Activated CD8-positive, alpha-beta memory T cell treated with anti-CD3 and anti-CD28 coated beads for 48 hours (primary cell): ENCODE measurements at regions not wholly inside any gene's neighbourhood (a gene's known extent, or its start where the extent isn't known, plus 50 kb on each side); places are given as distances from the start of the nearest gene placed in this dataset.

Experiments
- DNase-seq, 3 experiments: peaks; one replicate each; pipeline ENCODE4 v3.0.0-alpha.2; 2020; ENCODE audit warnings: low read depth in 2 of 3, low spot score in 2 of 3

- no peak for DNase-seq
Observed at GRCh38 chr15:52923626-52924025, 133.5 kb upstream of the ONECUT1 start.

- no peak for DNase-seq
Observed at GRCh38 chr15:52922871-52923270, 132.7 kb upstream of the ONECUT1 start.

- no peak for DNase-seq
Observed at GRCh38 chr15:52912172-52912571, 122.0 kb upstream of the ONECUT1 start.

GRCh38 chr15:52893338-52893737 is 103.2 kb upstream of the ONECUT1 start:
- no peak for DNase-seq

- no peak for DNase-seq
Observed at GRCh38 chr15:52879904-52880303, 89.8 kb upstream of the ONECUT1 start.

- DNase-seq = no peak
Observed at GRCh38 chr15:52879145-52879544, 89.0 kb upstream of the ONECUT1 start.

GRCh38 chr15:52876991-52877663 is 87.0 kb upstream of the ONECUT1 start:
- DNase-seq = no peak

GRCh38 chr15:52872036-52872818 is 82.1 kb upstream of the ONECUT1 start:
- no peak for DNase-seq

GRCh38 chr15:52870015-52870414 is 79.9 kb upstream of the ONECUT1 start:
- no peak for DNase-seq

- no peak for DNase-seq
Observed at GRCh38 chr15:52866698-52867097, 76.6 kb upstream of the ONECUT1 start.

GRCh38 chr15:52862677-52863076 is 72.5 kb upstream of the ONECUT1 start:
- DNase-seq = no peak

- no peak for DNase-seq
Observed at GRCh38 chr15:52858782-52859176, 68.6 kb upstream of the ONECUT1 start.

GRCh38 chr15:52857937-52858781 is 68.0 kb upstream of the ONECUT1 start:
- no peak for DNase-seq

- no peak for DNase-seq
Observed at GRCh38 chr15:52857471-52857870, 67.3 kb upstream of the ONECUT1 start.

GRCh38 chr15:52856286-52856685 is 66.2 kb upstream of the ONECUT1 start:
- no peak for DNase-seq

GRCh38 chr15:52855157-52855556 is 65.0 kb upstream of the ONECUT1 start:
- no peak for DNase-seq

GRCh38 chr15:52844823-52845222 is 54.7 kb upstream of the ONECUT1 start:
- DNase-seq = no peak
